ENCODE measurements at regions not wholly inside any gene's neighbourhood (a gene's known extent, or its start where the extent isn't known, plus 50 kb on each side); places are given as distances from the start of the nearest gene placed in this dataset.

GRCh38 chr21:16169102-16169511 is 439.3 kb downstream of the USP25 start:
- TF ChIP-seq, protein P1, sequence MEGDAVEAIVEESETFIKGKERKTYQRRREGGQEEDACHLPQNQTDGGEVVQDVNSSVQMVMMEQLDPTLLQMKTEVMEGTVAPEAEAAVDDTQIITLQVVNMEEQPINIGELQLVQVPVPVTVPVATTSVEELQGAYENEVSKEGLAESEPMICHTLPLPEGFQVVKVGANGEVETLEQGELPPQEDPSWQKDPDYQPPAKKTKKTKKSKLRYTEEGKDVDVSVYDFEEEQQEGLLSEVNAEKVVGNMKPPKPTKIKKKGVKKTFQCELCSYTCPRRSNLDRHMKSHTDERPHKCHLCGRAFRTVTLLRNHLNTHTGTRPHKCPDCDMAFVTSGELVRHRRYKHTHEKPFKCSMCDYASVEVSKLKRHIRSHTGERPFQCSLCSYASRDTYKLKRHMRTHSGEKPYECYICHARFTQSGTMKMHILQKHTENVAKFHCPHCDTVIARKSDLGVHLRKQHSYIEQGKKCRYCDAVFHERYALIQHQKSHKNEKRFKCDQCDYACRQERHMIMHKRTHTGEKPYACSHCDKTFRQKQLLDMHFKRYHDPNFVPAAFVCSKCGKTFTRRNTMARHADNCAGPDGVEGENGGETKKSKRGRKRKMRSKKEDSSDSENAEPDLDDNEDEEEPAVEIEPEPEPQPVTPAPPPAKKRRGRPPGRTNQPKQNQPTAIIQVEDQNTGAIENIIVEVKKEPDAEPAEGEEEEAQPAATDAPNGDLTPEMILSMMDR (IDR thresholded peaks at IDR 0.05; ENCODE audit: low read depth, low read length) = no peak
- TF ChIP-seq EZH2phosphoT487 (IDR thresholded peaks at IDR 0.05; ENCODE audit: low read depth) = no peak
